Thyroid gland (tissue), 4 donors: ENCODE measurements at regions not wholly inside any gene's neighbourhood (a gene's known extent, or its start where the extent isn't known, plus 50 kb on each side); places are given as distances from the start of the nearest gene placed in this dataset.

Experiments
- CTCF ChIP-seq, 6 experiments: fragments of 200-600 bp in 3 of 6; fragments of 450-650 bp in 3 of 6; sonication (generic) in 3 of 6; IDR thresholded peaks; one replicate each; pipeline ENCODE4 v1.5.1; 2016 to 2019; ENCODE audit warnings: antibody characterized with exemption in 6 of 6, mild to moderate bottlenecking in 2 of 6, inconsistent platforms in 1 of 6, moderate library complexity in 1 of 6
- POLR2A ChIP-seq, 2 donors: fragments of 450-650 bp; IDR thresholded peaks; one replicate each; pipeline ENCODE4 v1.6.1; 2017; ENCODE audit warnings: antibody characterized with exemption in 2 of 2, mild to moderate bottlenecking in 2 of 2, moderate library complexity in 1 of 2

- TF ChIP-seq CTCF (IDR thresholded peaks at IDR 0.05): no peak
- no peak for TF ChIP-seq POLR2A (IDR thresholded peaks at IDR 0.05)
These were observed 97.0 kb upstream of the RFX8 start for GRCh38 chr2:101571951-101572350.
